HEK293 (cell line): ENCODE measurements at regions not wholly inside any gene's neighbourhood (a gene's known extent, or its start where the extent isn't known, plus 50 kb on each side); places are given as distances from the start of the nearest gene placed in this dataset.

Source experiments
- AEBP2 ChIP-seq: fragments of 450-650 bp; formaldehyde crosslinking; IDR thresholded peaks from 2 replicates; pipeline ENCODE4 v1.5.1; 2016; ENCODE audit warnings: missing biosample characterization, missing genetic modification characterization, borderline replicate concordance
- GLI2 ChIP-seq: fragments of 450-650 bp; formaldehyde crosslinking; IDR thresholded peaks from 2 replicates; pipeline ENCODE4; 2017; ENCODE audit warnings: missing biosample characterization, missing genetic modification characterization, low read depth, borderline replicate concordance
- HOXD13 ChIP-seq: sonication (generic); formaldehyde crosslinking; IDR thresholded peaks from 2 replicates; pipeline ENCODE4 v1.8.0; 2022; ENCODE audit warnings: missing genetic modification reagents, borderline replicate concordance
- KLF7 ChIP-seq: fragments of 450-650 bp; formaldehyde crosslinking; IDR thresholded peaks from 2 replicates; pipeline ENCODE4 v1.5.1; 2016; ENCODE audit warnings: missing biosample characterization, missing genetic modification characterization, borderline replicate concordance
- OVOL3 ChIP-seq: fragments of 450-650 bp; formaldehyde crosslinking; IDR thresholded peaks from 2 replicates; pipeline ENCODE4 v1.5.1; 2016; ENCODE audit warnings: missing biosample characterization, missing genetic modification characterization
- TRIM28 ChIP-seq: IDR thresholded peaks from 2 replicates; pipeline ENCODE4 v1.6.1; 2011; ENCODE audit warnings: low read length, control low read depth, borderline replicate concordance
- TSHZ1 ChIP-seq: fragments of 450-650 bp; formaldehyde crosslinking; IDR thresholded peaks from 2 replicates; pipeline ENCODE4 v1.5.1; 2016; ENCODE audit warnings: missing biosample characterization, missing genetic modification characterization, borderline replicate concordance
- WT1 ChIP-seq: fragments of 450-650 bp; formaldehyde crosslinking; IDR thresholded peaks from 2 replicates; pipeline ENCODE4 v1.5.1; 2016; ENCODE audit warnings: missing biosample characterization, missing genetic modification characterization
- ZBTB11 ChIP-seq: fragments of 450-650 bp; formaldehyde crosslinking; conservative IDR thresholded peaks from 2 replicates; pipeline ENCODE4 v1.5.1; 2016; ENCODE audit warnings: low read depth, missing biosample characterization, missing genetic modification characterization
- ZFP37 ChIP-seq: fragments of 450-650 bp; formaldehyde crosslinking; IDR thresholded peaks from 2 replicates; pipeline ENCODE4 v1.5.1; 2016; ENCODE audit warnings: missing biosample characterization, missing genetic modification characterization
- ZNF16 ChIP-seq: fragments of 450-650 bp; formaldehyde crosslinking; IDR thresholded peaks from 2 replicates; pipeline ENCODE4 v1.5.1; 2016; ENCODE audit warnings: low read depth, missing biosample characterization, missing genetic modification characterization
- ZNF18 ChIP-seq: fragments of 450-650 bp; formaldehyde crosslinking; IDR thresholded peaks from 2 replicates; pipeline ENCODE4 v1.5.1; 2016; ENCODE audit warnings: missing biosample characterization, missing genetic modification characterization
- ZNF211 ChIP-seq: fragments of 450-650 bp; formaldehyde crosslinking; IDR thresholded peaks from 2 replicates; pipeline ENCODE4 v1.5.1; 2016; ENCODE audit warnings: low read depth, missing biosample characterization, missing genetic modification characterization
- ZNF280C ChIP-seq: fragments of 450-650 bp; formaldehyde crosslinking; IDR thresholded peaks from 2 replicates; pipeline ENCODE4 v1.5.1; 2016; ENCODE audit warnings: missing biosample characterization, missing genetic modification characterization
- ZNF426 ChIP-seq: fragments of 450-650 bp; formaldehyde crosslinking; IDR thresholded peaks from 2 replicates; pipeline ENCODE4 v1.5.1; 2017; ENCODE audit warnings: missing biosample characterization, missing genetic modification characterization, mild to moderate bottlenecking, inconsistent platforms, moderate library complexity
- ZNF433 ChIP-seq: fragments of 450-650 bp; formaldehyde crosslinking; IDR thresholded peaks from 2 replicates; pipeline ENCODE4 v1.5.1; 2016; ENCODE audit warnings: missing biosample characterization, missing genetic modification characterization, low read depth
- ZNF560 ChIP-seq: fragments of 450-650 bp; formaldehyde crosslinking; IDR thresholded peaks from 2 replicates; pipeline ENCODE4 v1.5.1; 2017; ENCODE audit warnings: missing biosample characterization, missing genetic modification characterization, borderline replicate concordance
- ZNF768 ChIP-seq: fragments of 450-650 bp; formaldehyde crosslinking; IDR thresholded peaks from 2 replicates; pipeline ENCODE4 v1.5.1; 2018; ENCODE audit warnings: missing biosample characterization, mild to moderate bottlenecking, missing genetic modification characterization
- ZNF777 ChIP-seq: fragments of 450-650 bp; formaldehyde crosslinking; IDR thresholded peaks from 2 replicates; pipeline ENCODE4 v1.5.1; 2017; ENCODE audit warnings: missing biosample characterization, missing genetic modification characterization, borderline replicate concordance
- TF ChIP-seq, protein P1 (sequence below): fragments of 450-650 bp; formaldehyde crosslinking; conservative IDR thresholded peaks from 2 replicates; pipeline ENCODE4 v1.5.1; 2016; ENCODE audit warnings: low read depth, missing biosample characterization, missing genetic modification characterization

GRCh38 chr1:38785285-38786039, 74.1 kb downstream of the RRAGC start (continued):
- TF ChIP-seq TSHZ1 (tag by site-specific recombination): peak; percentile 67
- TF ChIP-seq ZBTB11: no peak
- TF ChIP-seq ZFP37 (tag by site-specific recombination): 0 out of 2 replicates have a peak, but pooled peaks have one; percentile 9
- no peak for TF ChIP-seq ZNF433 (tag by site-specific recombination)
- peak; percentile 93 for TF ChIP-seq WT1 (tag by site-specific recombination)
- TF ChIP-seq ZNF18 (tag by site-specific recombination): peak; percentile 85
- no peak; the same call in 1 of the 2 replicates for TF ChIP-seq ZNF426 (tag by site-specific recombination)
- no peak for TF ChIP-seq ZNF777 (tag by site-specific recombination)
- TF ChIP-seq ZNF211: no peak
- TF ChIP-seq ZNF16 (tag by site-specific recombination): no peak
- TF ChIP-seq ZNF560 (tag by site-specific recombination): no peak
- TF ChIP-seq TRIM28: peak; percentile 56; the same call in 1 of the 2 replicates
- no peak for TF ChIP-seq ZNF768 (tag by site-specific recombination)
- TF ChIP-seq AEBP2: no peak
- TF ChIP-seq ZNF280C (tag by site-specific recombination): no peak
- peak; percentile 78 for TF ChIP-seq OVOL3 (tag by site-specific recombination)
- TF ChIP-seq KLF7 (tag by site-specific recombination): no peak
- TF ChIP-seq, protein P1, sequence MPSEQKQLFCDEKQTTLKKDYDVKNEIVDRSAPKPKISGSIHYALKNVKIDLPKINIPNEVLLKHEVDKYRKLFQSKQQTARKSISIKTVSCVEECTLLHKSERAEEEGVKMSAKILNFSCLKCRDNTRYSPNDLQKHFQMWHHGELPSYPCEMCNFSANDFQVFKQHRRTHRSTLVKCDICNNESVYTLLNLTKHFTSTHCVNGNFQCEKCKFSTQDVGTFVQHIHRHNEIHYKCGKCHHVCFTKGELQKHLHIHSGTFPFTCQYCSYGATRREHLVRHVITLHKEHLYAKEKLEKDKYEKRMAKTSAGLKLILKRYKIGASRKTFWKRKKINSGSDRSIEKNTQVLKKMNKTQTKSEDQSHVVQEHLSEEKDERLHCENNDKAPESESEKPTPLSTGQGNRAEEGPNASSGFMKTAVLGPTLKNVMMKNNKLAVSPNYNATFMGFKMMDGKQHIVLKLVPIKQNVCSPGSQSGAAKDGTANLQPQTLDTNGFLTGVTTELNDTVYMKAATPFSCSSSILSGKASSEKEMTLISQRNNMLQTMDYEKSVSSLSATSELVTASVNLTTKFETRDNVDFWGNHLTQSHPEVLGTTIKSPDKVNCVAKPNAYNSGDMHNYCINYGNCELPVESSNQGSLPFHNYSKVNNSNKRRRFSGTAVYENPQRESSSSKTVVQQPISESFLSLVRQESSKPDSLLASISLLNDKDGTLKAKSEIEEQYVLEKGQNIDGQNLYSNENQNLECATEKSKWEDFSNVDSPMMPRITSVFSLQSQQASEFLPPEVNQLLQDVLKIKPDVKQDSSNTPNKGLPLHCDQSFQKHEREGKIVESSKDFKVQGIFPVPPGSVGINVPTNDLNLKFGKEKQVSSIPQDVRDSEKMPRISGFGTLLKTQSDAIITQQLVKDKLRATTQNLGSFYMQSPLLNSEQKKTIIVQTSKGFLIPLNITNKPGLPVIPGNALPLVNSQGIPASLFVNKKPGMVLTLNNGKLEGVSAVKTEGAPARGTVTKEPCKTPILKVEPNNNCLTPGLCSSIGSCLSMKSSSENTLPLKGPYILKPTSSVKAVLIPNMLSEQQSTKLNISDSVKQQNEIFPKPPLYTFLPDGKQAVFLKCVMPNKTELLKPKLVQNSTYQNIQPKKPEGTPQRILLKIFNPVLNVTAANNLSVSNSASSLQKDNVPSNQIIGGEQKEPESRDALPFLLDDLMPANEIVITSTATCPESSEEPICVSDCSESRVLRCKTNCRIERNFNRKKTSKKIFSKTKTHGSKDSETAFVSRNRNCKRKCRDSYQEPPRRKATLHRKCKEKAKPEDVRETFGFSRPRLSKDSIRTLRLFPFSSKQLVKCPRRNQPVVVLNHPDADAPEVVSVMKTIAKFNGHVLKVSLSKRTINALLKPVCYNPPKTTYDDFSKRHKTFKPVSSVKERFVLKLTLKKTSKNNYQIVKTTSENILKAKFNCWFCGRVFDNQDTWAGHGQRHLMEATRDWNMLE: no peak; the same call in 1 of the 2 replicates
- no peak for TF ChIP-seq HOXD13 (CRISPR knock-in tag)
- peak; percentile 78 for TF ChIP-seq GLI2 (tag by site-specific recombination)
